NCI-H2029 treated with DMSO at 0.1 percent for 48 hours (cell line): ENCODE measurements at regions not wholly inside any gene's neighbourhood (a gene's known extent, or its start where the extent isn't known, plus 50 kb on each side); places are given as distances from the start of the nearest gene placed in this dataset.
"Not testable (repeated sequence)": the region's sequence is repeated elsewhere in the genome, so short reads cannot be mapped to it uniquely, and the experiment has no call there.

Experiments
- DNase-seq: peaks from one replicate; lab custom pipeline; 2025; lab: John Stamatoyannopoulos, UW

GRCh38 chr1:70556541-70556940, 145.5 kb downstream of the CTH start:
- DNase-seq, result no peak

DNA sequence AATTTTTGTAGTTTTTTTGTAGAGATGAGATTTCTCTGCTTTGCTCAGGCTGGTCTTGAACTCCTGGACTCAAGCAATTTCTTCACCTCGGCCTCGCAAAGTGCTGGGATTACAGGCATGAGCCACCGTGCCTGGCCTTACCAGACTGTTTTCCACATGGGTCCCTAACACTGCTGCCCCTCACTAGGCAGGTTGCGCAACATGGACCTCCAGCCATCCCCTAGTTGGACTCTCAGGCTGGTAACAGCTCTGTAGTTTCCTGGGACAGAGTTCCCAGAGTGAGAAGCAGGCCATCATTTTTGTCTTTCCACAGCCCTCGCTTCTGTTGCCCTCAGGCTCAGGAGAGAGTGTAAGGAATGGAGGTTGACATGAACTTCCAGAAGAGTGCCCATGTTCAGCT, 156.1 kb downstream of the CTH start:
- DNase-seq, result no peak

- no peak for DNase-seq
These were observed 160.1 kb downstream of the CTH start for GRCh38 chr1:70571191-70571590.

- DNase-seq, result no peak
These were observed 162.3 kb downstream of the CTH start for GRCh38 chr1:70573317-70573843.

- DNase-seq, result no peak
These were observed 170.6 kb downstream of the CTH start for GRCh38 chr1:70581661-70582060.

GRCh38 chr1:70583522-70583921, 172.5 kb downstream of the CTH start:
- DNase-seq, result no peak

DNA sequence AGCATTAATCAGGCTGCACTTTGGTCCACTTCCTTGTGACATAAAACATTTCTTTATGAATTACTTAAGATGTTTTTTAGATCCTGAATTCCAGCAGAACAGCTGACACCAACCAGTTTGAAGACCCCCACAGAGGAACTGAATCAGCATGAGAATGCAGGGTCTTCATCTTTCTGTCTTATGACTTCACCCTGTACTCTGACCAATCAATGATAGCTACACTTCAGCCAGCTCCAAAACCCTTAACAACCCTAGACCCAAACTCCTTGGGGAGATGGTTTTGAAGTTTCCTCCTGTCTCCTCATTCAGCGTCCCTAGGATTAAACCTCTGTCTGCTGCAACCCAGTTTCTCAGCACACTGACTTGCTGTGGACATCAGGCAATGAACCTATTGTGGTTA, 175.0 kb downstream of the CTH start:
- no peak for DNase-seq

- no peak for DNase-seq
These were observed 176.9 kb downstream of the CTH start for GRCh38 chr1:70587872-70588366.

DNA sequence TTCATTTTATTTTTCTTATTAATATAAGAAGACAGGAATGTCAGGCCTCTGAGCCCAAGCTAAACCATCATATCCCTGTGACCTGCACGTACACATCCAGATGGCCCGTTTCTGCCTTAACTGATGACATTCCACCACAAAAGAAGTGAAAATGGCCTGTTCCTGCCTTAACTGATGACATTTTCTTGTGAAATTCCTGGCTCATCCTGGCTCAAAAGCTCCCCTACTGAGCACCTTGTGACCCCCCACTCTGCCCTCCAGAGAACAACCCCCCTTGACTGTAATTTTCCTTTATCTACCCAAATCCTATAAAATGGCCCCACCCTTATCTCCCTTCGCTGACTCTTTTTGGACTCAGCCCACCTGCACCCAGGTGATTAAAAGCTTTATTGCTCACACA, 182.5 kb downstream of the CTH start:
- not testable (repeated sequence) for DNase-seq

GRCh38 chr1:70608815-70609214, 197.7 kb downstream of the CTH start:
- no peak for DNase-seq

DNA sequence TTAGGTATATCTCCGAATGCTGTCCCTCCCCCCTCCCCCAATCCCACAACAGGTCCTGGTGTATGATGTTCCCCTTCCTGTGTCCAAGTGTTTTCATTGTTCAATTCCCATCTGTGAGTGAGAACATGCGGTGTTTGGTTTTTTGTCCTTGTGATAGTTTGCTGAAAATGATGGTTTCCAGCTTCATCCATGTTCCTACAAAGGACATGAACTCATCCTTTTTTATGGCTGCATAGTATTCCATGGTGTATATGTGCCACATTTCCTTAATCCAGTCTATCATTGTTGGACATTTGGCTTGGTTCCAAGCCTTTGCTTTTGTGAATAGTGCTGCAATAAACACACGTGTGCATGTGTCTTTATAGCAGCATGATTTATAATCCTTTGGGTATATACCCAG, 199.1 kb downstream of the CTH start:
- DNase-seq, result not testable (repeated sequence)

DNA sequence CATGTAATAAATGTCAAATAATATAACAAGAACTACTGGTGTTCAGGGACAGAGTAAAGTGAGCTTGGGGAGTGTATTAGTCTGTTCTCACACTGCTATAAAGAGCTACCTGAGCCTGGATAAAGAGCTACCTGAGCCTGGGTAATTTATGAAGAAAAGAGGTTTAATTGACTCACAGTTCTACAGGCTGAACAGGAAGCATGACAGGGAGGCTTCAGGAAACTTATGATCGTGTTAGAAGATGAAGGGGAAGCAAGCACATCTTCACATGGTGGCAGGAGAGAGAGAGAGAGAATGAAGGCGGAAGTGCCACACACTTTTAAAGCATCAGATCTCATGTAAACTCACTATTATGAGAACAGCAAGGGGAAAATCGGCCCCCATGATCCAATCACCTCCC, 205.9 kb downstream of the CTH start:
- DNase-seq, result no peak

GRCh38 chr1:70617728-70618127, 206.7 kb downstream of the CTH start:
- no peak for DNase-seq

GRCh38 chr1:70627910-70628309, 216.8 kb downstream of the CTH start:
- no peak for DNase-seq

DNA sequence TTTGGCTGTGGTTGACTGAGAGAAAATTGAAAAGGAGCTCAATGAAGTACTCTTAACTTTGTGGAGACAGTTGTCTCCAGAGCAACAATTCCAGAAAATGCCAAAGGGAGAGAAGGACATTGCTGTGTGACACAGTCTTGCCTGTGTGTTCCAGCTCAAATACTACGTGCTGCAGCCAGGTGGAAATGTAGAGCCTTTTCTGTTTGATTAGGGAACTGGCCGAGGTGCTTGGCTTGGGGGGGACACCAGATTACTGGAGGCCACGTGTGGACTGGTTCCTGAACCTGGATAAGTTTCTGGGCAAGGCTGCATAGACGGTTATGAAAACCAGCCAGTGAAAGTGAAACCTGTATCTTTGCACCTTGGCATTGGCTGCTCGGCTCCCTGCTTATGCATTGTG, 217.9 kb downstream of the CTH start:
- no peak for DNase-seq

DNA sequence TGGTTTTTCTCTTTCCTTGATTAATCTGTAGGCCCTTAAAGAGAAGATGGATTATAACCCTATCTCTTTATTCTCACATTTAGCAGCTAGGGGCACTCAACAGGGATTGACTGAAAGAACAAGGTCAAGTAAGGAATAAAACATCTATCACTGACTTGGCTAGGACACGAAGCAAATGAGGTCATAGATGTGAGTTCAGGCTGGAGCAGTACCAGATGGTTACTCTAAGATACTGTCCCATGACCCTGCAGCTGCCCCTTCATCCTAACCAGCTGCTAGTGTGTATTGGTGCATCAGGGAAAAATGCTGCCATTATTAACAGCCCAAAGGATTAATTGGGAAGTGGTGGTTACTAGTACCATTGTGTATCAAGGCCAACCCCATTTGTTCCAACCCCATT, 221.9 kb downstream of the CTH start:
- no peak for DNase-seq

DNA sequence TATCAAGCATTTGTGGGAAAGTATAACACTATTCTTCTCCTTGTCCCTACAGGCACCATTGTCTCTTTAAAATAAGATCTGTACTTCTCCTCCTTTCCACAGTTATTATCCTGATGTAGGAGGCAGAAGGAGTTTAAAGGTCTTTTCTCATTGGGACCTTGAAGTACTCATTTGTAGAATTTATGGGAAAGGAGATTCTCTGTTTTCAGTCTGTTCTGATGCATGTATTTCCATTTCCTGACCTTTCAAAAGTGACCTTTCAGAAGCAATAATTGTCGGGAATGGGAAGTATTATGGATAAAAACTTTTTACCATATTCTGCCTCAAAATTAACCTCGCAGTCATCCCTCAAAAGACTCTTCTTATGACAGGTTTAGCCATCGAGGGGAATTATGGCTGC, 224.8 kb downstream of the CTH start:
- DNase-seq, result no peak

- no peak for DNase-seq
These were observed 230.8 kb downstream of the CTH start for GRCh38 chr1:70641868-70642267.

DNA sequence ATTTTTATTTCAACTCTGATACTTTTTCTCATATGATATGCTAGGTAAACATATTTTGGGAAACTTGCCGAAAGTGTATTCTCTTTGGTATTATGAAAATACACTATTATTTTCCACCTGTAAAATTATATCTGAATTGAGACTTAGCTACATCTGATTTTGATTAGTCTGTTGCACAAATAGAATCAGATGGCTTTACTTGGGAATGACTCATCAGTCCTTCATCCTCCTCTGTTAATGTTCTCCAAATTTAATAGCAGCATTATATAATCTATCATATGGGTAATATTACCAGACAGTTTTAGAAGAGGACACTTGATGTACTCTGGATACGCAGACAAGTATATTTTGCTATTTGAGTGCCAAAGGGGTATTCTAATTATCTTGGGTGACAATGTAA, 245.3 kb downstream of the CTH start:
- DNase-seq, result no peak

- DNase-seq, result no peak
These were observed 248.8 kb downstream of the CTH start for GRCh38 chr1:70659891-70660290.

DNA sequence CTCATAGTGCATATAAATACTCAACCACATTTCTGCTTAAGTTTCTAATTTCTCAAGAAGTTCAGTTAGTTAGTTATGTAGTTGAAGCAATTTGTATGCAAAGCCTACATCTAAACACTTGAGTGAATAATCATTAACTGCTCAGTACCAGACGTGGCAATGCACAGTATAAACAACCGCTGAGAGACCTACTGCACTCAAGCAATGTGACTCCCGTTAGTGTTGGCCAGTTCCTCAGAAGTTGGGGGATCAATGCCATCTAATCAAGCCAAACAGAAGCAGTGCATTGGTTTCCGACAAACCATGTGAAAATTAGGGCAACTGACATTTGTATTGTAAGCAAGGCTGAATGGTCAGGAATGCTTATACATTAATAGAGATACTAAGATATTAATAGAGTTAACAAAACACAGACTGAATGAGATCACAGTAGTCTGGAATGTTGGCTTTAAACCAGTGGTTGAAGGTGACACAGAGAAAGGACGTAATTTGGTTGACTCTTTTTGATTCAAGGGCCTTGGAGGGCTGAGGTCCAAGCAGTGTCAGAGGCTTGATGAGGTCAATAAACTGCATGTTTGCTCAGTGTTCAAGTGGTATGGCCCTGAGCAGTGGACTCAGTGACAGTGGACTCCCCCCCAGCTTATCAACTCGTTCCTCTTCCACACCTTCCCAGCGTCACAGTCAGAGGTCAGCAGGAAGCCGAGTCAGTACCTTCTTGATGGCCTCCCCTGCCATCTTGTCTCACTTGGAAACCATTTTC, 255.5 kb downstream of the CTH start:
- DNase-seq, result no peak

GRCh38 chr1:70667494-70668170, 256.6 kb downstream of the CTH start:
- peak; percentile 2 for DNase-seq

DNA sequence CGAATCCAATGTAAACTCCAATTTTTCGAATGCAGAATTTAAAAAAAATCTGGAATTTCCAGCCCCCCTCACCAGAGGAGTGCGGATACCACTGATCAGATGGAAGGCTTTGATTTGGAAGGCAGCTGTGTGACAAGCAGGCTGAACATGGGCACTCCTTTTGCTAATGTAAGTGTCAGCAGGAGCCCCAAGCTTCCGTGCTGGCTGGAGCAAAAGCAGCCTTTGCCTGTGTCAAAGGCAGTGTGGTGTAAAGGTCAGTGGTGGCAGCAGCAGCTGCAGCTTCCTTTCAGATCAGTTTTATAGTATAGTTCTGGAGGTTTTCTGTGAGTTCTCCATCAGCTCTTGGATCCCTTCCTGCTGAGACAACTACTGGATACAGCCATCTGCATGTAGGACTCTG, 259.9 kb downstream of the CTH start:
- no peak for DNase-seq
